NB4 (cell line): ENCODE measurements at regions not wholly inside any gene's neighbourhood (a gene's known extent, or its start where the extent isn't known, plus 50 kb on each side); places are given as distances from the start of the nearest gene placed in this dataset.

Experiments used
- POLR2A ChIP-seq: IDR thresholded peaks from 2 replicates; pipeline ENCODE4 v1.6.1; 2011; ENCODE audit warnings: mild to moderate bottlenecking; ENCODE audit not compliant: insufficient read length; ENCODE audit errors: extremely low read depth
- TF ChIP-seq, protein P1 (sequence below): IDR thresholded peaks from one replicate; pipeline ENCODE4 v1.5.1; 2012; ENCODE audit warnings: low read depth, low read length

DNA sequence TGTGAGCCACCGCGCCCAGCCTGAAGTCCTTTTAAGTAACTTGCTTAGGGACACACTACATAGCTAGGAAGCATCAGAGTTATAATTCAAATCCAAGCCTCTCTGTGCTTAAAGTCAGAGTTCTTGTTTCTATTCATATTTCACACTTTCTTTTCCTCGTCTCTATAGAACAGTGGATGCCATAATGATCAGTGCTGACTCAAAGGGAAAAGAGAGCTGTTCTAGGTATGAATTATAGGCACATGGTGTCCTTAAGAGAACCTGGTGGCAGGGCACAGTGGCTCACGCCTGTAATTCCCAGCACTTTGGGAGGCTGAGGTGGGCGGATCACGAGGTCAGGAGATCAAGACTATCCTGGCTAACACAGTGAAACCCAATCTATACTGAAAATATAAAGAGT, 400.2 kb upstream of the DDI1 start:
- no peak for TF ChIP-seq POLR2A
- TF ChIP-seq, protein P1, sequence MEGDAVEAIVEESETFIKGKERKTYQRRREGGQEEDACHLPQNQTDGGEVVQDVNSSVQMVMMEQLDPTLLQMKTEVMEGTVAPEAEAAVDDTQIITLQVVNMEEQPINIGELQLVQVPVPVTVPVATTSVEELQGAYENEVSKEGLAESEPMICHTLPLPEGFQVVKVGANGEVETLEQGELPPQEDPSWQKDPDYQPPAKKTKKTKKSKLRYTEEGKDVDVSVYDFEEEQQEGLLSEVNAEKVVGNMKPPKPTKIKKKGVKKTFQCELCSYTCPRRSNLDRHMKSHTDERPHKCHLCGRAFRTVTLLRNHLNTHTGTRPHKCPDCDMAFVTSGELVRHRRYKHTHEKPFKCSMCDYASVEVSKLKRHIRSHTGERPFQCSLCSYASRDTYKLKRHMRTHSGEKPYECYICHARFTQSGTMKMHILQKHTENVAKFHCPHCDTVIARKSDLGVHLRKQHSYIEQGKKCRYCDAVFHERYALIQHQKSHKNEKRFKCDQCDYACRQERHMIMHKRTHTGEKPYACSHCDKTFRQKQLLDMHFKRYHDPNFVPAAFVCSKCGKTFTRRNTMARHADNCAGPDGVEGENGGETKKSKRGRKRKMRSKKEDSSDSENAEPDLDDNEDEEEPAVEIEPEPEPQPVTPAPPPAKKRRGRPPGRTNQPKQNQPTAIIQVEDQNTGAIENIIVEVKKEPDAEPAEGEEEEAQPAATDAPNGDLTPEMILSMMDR, result no peak
